Activated T-helper 1 cell treated with anti-CD3 and anti-CD28 coated beads, Interleukin-12 subunit alpha, Interleukin-12 subunit beta, Interleukin-2, Interleukin-4 antibody, amounts not matched to agents 30 ng/mL and 10 ng/mL and 1 ng/mL, durations not matched to agents 14 hours and 24 hours and 36 hours (primary cell): ENCODE measurements at regions not wholly inside any gene's neighbourhood (a gene's known extent, or its start where the extent isn't known, plus 50 kb on each side); places are given as distances from the start of the nearest gene placed in this dataset.

ENCODE experiments used
- DNase-seq: peaks from one replicate; pipeline ENCODE4 v3.0.0; 2021; ENCODE audit warnings: low spot score
- H3K27ac Mint-ChIP-seq: one replicate; pipeline ENCODE4 v1.8.0; 2021; ENCODE audit warnings: mild to moderate bottlenecking, mixed read lengths
- H3K27me3 Mint-ChIP-seq: one replicate; pipeline ENCODE4 v1.8.0; 2022; ENCODE audit warnings: mild to moderate bottlenecking, moderate library complexity, mixed read lengths; ENCODE audit not compliant: insufficient read depth
- H3K36me3 Mint-ChIP-seq: one replicate; pipeline ENCODE4 v1.8.0; 2021; ENCODE audit warnings: low read depth, mixed read lengths
- H3K4me1 Mint-ChIP-seq: one replicate; pipeline ENCODE4 v1.8.0; 2021; ENCODE audit warnings: low read depth, mixed read lengths
- H3K4me3 Mint-ChIP-seq: one replicate; pipeline ENCODE4 v1.8.0; 2021; ENCODE audit warnings: mild to moderate bottlenecking, moderate library complexity, mixed read lengths
- H3K9me3 Mint-ChIP-seq: one replicate; pipeline ENCODE4 v1.8.0; 2021; ENCODE audit warnings: mixed read lengths
- intact Hi-C: fragments of 100-400 bp; cut with micrococcal nuclease; formaldehyde crosslinking; loops from one replicate; pipeline ENCODE4 v1.15.1; 2024

- H3K9me3 Mint-ChIP-seq, result no peaks in the 10 kb centered on the region
- no peak for DNase-seq
These were observed 162.6 kb downstream of the OAT start for GRCh38 chr10:124256151-124256550.

GRCh38 chr10:124255556-124255955, 162.2 kb upstream of the CHST15 start:
- H3K27ac Mint-ChIP-seq, result no peak overlapping the region
- H3K27me3 Mint-ChIP-seq, result peaks cover 2% of the 10 kb centered on the region
- DNase-seq, result no peak
- intact Hi-C loops, result no loop called here
- H3K4me3 Mint-ChIP-seq, result no peak overlapping the region
- no peaks in the 10 kb centered on the region for H3K9me3 Mint-ChIP-seq
- H3K36me3 Mint-ChIP-seq, result no peaks in the 10 kb centered on the region
- H3K4me1 Mint-ChIP-seq, result no peaks in the 10 kb centered on the region

More at GRCh38 chr10:124256151-124256550, 162.6 kb downstream of the OAT start:
- no peak overlapping the region for H3K4me3 Mint-ChIP-seq
- H3K4me1 Mint-ChIP-seq, result no peaks in the 10 kb centered on the region
- intact Hi-C loops, result no loop called here
- H3K27me3 Mint-ChIP-seq, result peaks cover 2% of the 10 kb centered on the region
- no peaks in the 10 kb centered on the region for H3K36me3 Mint-ChIP-seq
- H3K27ac Mint-ChIP-seq, result no peak overlapping the region

- intact Hi-C loops, result no loop called here
- H3K27ac Mint-ChIP-seq, result no peak overlapping the region
- H3K4me1 Mint-ChIP-seq, result no peaks in the 10 kb centered on the region
- peaks cover 2% of the 10 kb centered on the region for H3K27me3 Mint-ChIP-seq
- H3K4me3 Mint-ChIP-seq, result no peak overlapping the region
- no peaks in the 10 kb centered on the region for H3K9me3 Mint-ChIP-seq
- no peak for DNase-seq
- H3K36me3 Mint-ChIP-seq, result no peaks in the 10 kb centered on the region
These were observed 161.1 kb upstream of the CHST15 start for GRCh38 chr10:124254490-124254889.

- no peak overlapping the region for H3K27ac Mint-ChIP-seq
- no peak overlapping the region for H3K4me3 Mint-ChIP-seq
- peaks cover 2% of the 10 kb centered on the region for H3K27me3 Mint-ChIP-seq
- intact Hi-C loops, result no loop called here
- H3K36me3 Mint-ChIP-seq, result no peaks in the 10 kb centered on the region
- no peaks in the 10 kb centered on the region for H3K9me3 Mint-ChIP-seq
- H3K4me1 Mint-ChIP-seq, result no peaks in the 10 kb centered on the region
- no peak for DNase-seq
These were observed 159.6 kb upstream of the CHST15 start for GRCh38 chr10:124253006-124253405.

GRCh38 chr10:124252097-124252715, 158.8 kb upstream of the CHST15 start:
- Mint-ChIP-seq H3K27me3 (peaks cover 2% of the 10 kb centered on the region), H3K4me3 (no peak overlapping the region), H3K9me3 (no peaks in the 10 kb centered on the region), H3K36me3 (no peaks in the 10 kb centered on the region), H3K27ac (no peak overlapping the region), H3K4me1 (no peaks in the 10 kb centered on the region)
- intact Hi-C loops, result no loop called here
- no peak for DNase-seq

GRCh38 chr10:124251317-124252065, 158.1 kb upstream of the CHST15 start:
- Mint-ChIP-seq H3K27me3 (peaks cover 2% of the 10 kb centered on the region), H3K9me3 (no peaks in the 10 kb centered on the region), H3K4me3 (no peak overlapping the region), H3K27ac (no peak overlapping the region), H3K36me3 (no peaks in the 10 kb centered on the region), H3K4me1 (no peaks in the 10 kb centered on the region)
- intact Hi-C loops, result no loop called here
- DNase-seq, result no peak

- Mint-ChIP-seq H3K4me3 (no peak overlapping the region), H3K27ac (no peak overlapping the region), H3K9me3 (no peaks in the 10 kb centered on the region), H3K4me1 (no peaks in the 10 kb centered on the region), H3K36me3 (no peaks in the 10 kb centered on the region), H3K27me3 (peaks cover 2% of the 10 kb centered on the region)
- DNase-seq, result no peak
- intact Hi-C loops, result no loop called here
These were observed 157.1 kb upstream of the CHST15 start for GRCh38 chr10:124250506-124250905.

GRCh38 chr10:124249812-124250432, 156.5 kb upstream of the CHST15 start:
- H3K4me1 Mint-ChIP-seq, result no peaks in the 10 kb centered on the region
- peaks cover 2% of the 10 kb centered on the region for H3K27me3 Mint-ChIP-seq
- no peak overlapping the region for H3K27ac Mint-ChIP-seq
- intact Hi-C loops, result no loop called here
- no peaks in the 10 kb centered on the region for H3K9me3 Mint-ChIP-seq
- DNase-seq, result no peak
- no peaks in the 10 kb centered on the region for H3K36me3 Mint-ChIP-seq
- no peak overlapping the region for H3K4me3 Mint-ChIP-seq

- no peaks in the 10 kb centered on the region for H3K36me3 Mint-ChIP-seq
- H3K4me1 Mint-ChIP-seq, result no peaks in the 10 kb centered on the region
- H3K27ac Mint-ChIP-seq, result no peak overlapping the region
- H3K27me3 Mint-ChIP-seq, result peaks cover 2% of the 10 kb centered on the region
- H3K4me3 Mint-ChIP-seq, result no peak overlapping the region
- no peaks in the 10 kb centered on the region for H3K9me3 Mint-ChIP-seq
- intact Hi-C loops, result no loop called here
- DNase-seq, result no peak
These were observed 155.8 kb upstream of the CHST15 start for GRCh38 chr10:124249196-124249595.

GRCh38 chr10:124248056-124249045, 155.0 kb upstream of the CHST15 start:
- H3K36me3 Mint-ChIP-seq, result no peaks in the 10 kb centered on the region
- no peak overlapping the region for H3K27ac Mint-ChIP-seq
- no peak overlapping the region for H3K4me3 Mint-ChIP-seq
- H3K4me1 Mint-ChIP-seq, result no peaks in the 10 kb centered on the region
- no peaks in the 10 kb centered on the region for H3K9me3 Mint-ChIP-seq
- H3K27me3 Mint-ChIP-seq, result peaks cover 2% of the 10 kb centered on the region
- no peak for DNase-seq
- intact Hi-C loops, result no loop called here

- intact Hi-C loops, result no loop called here
- Mint-ChIP-seq H3K27ac (no peak overlapping the region), H3K27me3 (no peaks in the 10 kb centered on the region), H3K36me3 (no peaks in the 10 kb centered on the region), H3K9me3 (no peaks in the 10 kb centered on the region), H3K4me3 (no peak overlapping the region), H3K4me1 (no peaks in the 10 kb centered on the region)
- DNase-seq, result no peak
These were observed 152.5 kb upstream of the CHST15 start for GRCh38 chr10:124245806-124246440.

- no peaks in the 10 kb centered on the region for H3K36me3 Mint-ChIP-seq
- H3K4me1 Mint-ChIP-seq, result no peaks in the 10 kb centered on the region
- no peak overlapping the region for H3K27ac Mint-ChIP-seq
- no peak for DNase-seq
- intact Hi-C loops, result no loop called here
- H3K4me3 Mint-ChIP-seq, result no peak overlapping the region
- no peaks in the 10 kb centered on the region for H3K27me3 Mint-ChIP-seq
- H3K9me3 Mint-ChIP-seq, result no peaks in the 10 kb centered on the region
These were observed 151.8 kb upstream of the CHST15 start for GRCh38 chr10:124245191-124245590.
